OCI-LY3 (cell line): ENCODE measurements at regions not wholly inside any gene's neighbourhood (a gene's known extent, or its start where the extent isn't known, plus 50 kb on each side); places are given as distances from the start of the nearest gene placed in this dataset.
"Not testable (repeated sequence)": the region's sequence is repeated elsewhere in the genome, so short reads cannot be mapped to it uniquely, and the experiment has no call there.

Experiments
- H2AFZ ChIP-seq: fragments of 200-600, 300-600 bp; shearing (Covaris generic); 2 replicates; pipeline ENCODE4 v1.6.0; 2014; ENCODE audit warnings: antibody characterized with exemption, low read depth, low read length
- H3K27ac ChIP-seq: fragments of 200-600, 300-600 bp; sonication (generic); 2 replicates; pipeline ENCODE4 v1.5.1; 2014; ENCODE audit warnings: mild to moderate bottlenecking, low read length, moderate library complexity, mixed read lengths
- H3K27me3 ChIP-seq: fragments of 200-600, 300-600 bp; sonication (generic); 2 replicates; pipeline ENCODE4 v1.6.1; 2014; ENCODE audit warnings: low read depth, low read length, mixed read lengths
- H3K36me3 ChIP-seq: fragments of 200-600, 300-600 bp; sonication (generic); replicated peaks from 2 replicates; pipeline ENCODE3; 2014; ENCODE audit warnings: low read depth, low read length, mixed read lengths
- H3K4me1 ChIP-seq: fragments of 300-600, 200-600 bp; sonication (generic); 2 replicates; pipeline ENCODE4 v1.6.1; 2014; ENCODE audit warnings: low read length, mixed read lengths
- H3K4me2 ChIP-seq: fragments of 200-600, 300-600 bp; sonication (generic); 2 replicates; pipeline ENCODE4 v1.6.1; 2014; ENCODE audit warnings: low read length, mixed read lengths
- H3K4me3 ChIP-seq: fragments of 300-600, 200-600 bp; sonication (generic); 2 replicates; pipeline ENCODE4 v1.5.1; 2014; ENCODE audit warnings: antibody characterized with exemption, mild to moderate bottlenecking, low read length, moderate library complexity
- H3K79me2 ChIP-seq: fragments of 300-600, 200-600 bp; shearing (Covaris generic); 2 replicates; pipeline ENCODE4 v1.6.1; 2014; ENCODE audit warnings: mild to moderate bottlenecking, low read length, mixed read lengths
- H3K9ac ChIP-seq: fragments of 300-600, 200-600 bp; shearing (Covaris generic); 2 replicates; pipeline ENCODE4 v1.6.0; 2014; ENCODE audit warnings: mild to moderate bottlenecking, low read length, moderate library complexity
- H3K9me3 ChIP-seq: fragments of 200-600, 300-600 bp; shearing (Covaris generic); 2 replicates; pipeline ENCODE4 v1.6.1; 2014; ENCODE audit warnings: low read length, mixed read lengths; ENCODE audit not compliant: insufficient read depth
- H4K20me1 ChIP-seq: fragments of 200-600, 300-600 bp; sonication (generic); 2 replicates; pipeline ENCODE4 v1.6.1; 2016; ENCODE audit warnings: low read length, mixed read lengths; ENCODE audit not compliant: insufficient read depth
- EZH2phosphoT487 ChIP-seq: fragments of 200-600 bp; shearing (Covaris generic); IDR thresholded peaks from 2 replicates; pipeline ENCODE4 v1.6.1; 2018; ENCODE audit warnings: antibody characterized with exemption, mixed run types, low read depth
- TF ChIP-seq, protein P1 (sequence below): fragments of 200-600, 300-600 bp; sonication (generic); IDR thresholded peaks from 2 replicates; pipeline ENCODE4 v1.5.1; 2014; ENCODE audit warnings: antibody characterized with exemption, low read length, low read depth

GRCh38 chr6:82458705-82459104, 95.1 kb downstream of the TPBG start:
- Histone ChIP-seq H3K9ac (no peak overlapping the region), H3K4me1 (no peaks in the 10 kb centered on the region), H3K79me2 (no peaks in the 10 kb centered on the region), H3K27ac (no peak overlapping the region), H4K20me1 (no peaks in the 10 kb centered on the region), H3K4me2 (no peak overlapping the region), H3K36me3 (no peaks in the 10 kb centered on the region), H3K9me3 (no peaks in the 10 kb centered on the region), H2AFZ (no peak overlapping the region), H3K27me3 (no peaks in the 10 kb centered on the region), H3K4me3 (no peak overlapping the region)
- no peak for TF ChIP-seq EZH2phosphoT487
- TF ChIP-seq, protein P1, sequence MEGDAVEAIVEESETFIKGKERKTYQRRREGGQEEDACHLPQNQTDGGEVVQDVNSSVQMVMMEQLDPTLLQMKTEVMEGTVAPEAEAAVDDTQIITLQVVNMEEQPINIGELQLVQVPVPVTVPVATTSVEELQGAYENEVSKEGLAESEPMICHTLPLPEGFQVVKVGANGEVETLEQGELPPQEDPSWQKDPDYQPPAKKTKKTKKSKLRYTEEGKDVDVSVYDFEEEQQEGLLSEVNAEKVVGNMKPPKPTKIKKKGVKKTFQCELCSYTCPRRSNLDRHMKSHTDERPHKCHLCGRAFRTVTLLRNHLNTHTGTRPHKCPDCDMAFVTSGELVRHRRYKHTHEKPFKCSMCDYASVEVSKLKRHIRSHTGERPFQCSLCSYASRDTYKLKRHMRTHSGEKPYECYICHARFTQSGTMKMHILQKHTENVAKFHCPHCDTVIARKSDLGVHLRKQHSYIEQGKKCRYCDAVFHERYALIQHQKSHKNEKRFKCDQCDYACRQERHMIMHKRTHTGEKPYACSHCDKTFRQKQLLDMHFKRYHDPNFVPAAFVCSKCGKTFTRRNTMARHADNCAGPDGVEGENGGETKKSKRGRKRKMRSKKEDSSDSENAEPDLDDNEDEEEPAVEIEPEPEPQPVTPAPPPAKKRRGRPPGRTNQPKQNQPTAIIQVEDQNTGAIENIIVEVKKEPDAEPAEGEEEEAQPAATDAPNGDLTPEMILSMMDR: no peak

- no peaks in the 10 kb centered on the region for H3K9me3 ChIP-seq
- TF ChIP-seq, protein P1: no peak
- TF ChIP-seq EZH2phosphoT487: no peak
- no peak overlapping the region for H3K9ac ChIP-seq
- no peak overlapping the region for H3K4me3 ChIP-seq
- no peaks in the 10 kb centered on the region for H3K79me2 ChIP-seq
- H3K4me1 ChIP-seq: no peaks in the 10 kb centered on the region
- H3K36me3 ChIP-seq: no peaks in the 10 kb centered on the region
- no peaks in the 10 kb centered on the region for H3K27me3 ChIP-seq
- H2AFZ ChIP-seq: no peak overlapping the region
- H4K20me1 ChIP-seq: no peaks in the 10 kb centered on the region
- no peak overlapping the region for H3K27ac ChIP-seq
- H3K4me2 ChIP-seq: no peak overlapping the region
These were observed 97.9 kb downstream of the TPBG start for GRCh38 chr6:82461536-82461935.

DNA sequence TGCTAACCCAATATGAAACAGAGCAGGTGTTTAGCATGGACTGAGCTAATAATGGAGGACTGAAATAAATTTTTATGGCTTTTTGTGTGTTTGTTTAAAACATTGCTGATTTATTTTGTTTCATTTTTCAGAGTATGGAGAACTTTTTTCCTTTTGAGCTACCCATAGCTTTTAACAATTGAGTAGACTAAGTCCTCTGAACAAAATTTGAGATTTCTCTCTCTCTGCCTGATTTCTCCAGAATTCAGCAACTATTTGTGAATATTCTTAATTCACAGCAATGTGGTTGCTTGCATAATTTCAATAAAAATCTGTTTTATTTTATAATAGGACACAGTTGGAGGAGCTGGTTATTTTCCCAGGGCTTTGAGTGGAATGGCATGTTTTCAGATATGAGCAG, 103.7 kb downstream of the TPBG start:
- no peaks in the 10 kb centered on the region for H3K4me1 ChIP-seq
- H3K9ac ChIP-seq: no peak overlapping the region
- no peaks in the 10 kb centered on the region for H3K27me3 ChIP-seq
- no peaks in the 10 kb centered on the region for H4K20me1 ChIP-seq
- H3K9me3 ChIP-seq: peaks cover 23% of the 10 kb centered on the region; the same call in 1 of the 2 replicates
- no peak overlapping the region for H3K4me3 ChIP-seq
- H2AFZ ChIP-seq: no peak overlapping the region
- H3K36me3 ChIP-seq: no peaks in the 10 kb centered on the region
- no peaks in the 10 kb centered on the region for H3K79me2 ChIP-seq
- no peak overlapping the region for H3K4me2 ChIP-seq
- H3K27ac ChIP-seq: no peak overlapping the region
- TF ChIP-seq, protein P1: no peak
- no peak for TF ChIP-seq EZH2phosphoT487

GRCh38 chr6:82470123-82470522, 106.5 kb downstream of the TPBG start:
- not testable (repeated sequence) for H4K20me1 ChIP-seq, H3K36me3 ChIP-seq, H3K27ac ChIP-seq, H3K27me3 ChIP-seq, H3K9ac ChIP-seq, H3K4me1 ChIP-seq, H2AFZ ChIP-seq, H3K4me3 ChIP-seq, H3K4me2 ChIP-seq, H3K79me2 ChIP-seq
- H3K9me3 ChIP-seq: peaks cover 23% of the 10 kb centered on the region; the same call in 1 of the 2 replicates

GRCh38 chr6:82475106-82475505, 111.5 kb downstream of the TPBG start:
- H3K79me2 ChIP-seq, H3K4me1 ChIP-seq, H3K27me3 ChIP-seq, H3K4me2 ChIP-seq, H3K4me3 ChIP-seq, H2AFZ ChIP-seq, H3K36me3 ChIP-seq, H3K27ac ChIP-seq, H4K20me1 ChIP-seq, H3K9me3 ChIP-seq, H3K9ac ChIP-seq: not testable (repeated sequence)
